ENCODE measurements at regions not wholly inside any gene's neighbourhood (a gene's known extent, or its start where the extent isn't known, plus 50 kb on each side); places are given as distances from the start of the nearest gene placed in this dataset.

GRCh38 chr15:89399238-89400115 lies 64.9 kb upstream of the POLG start:
- DNase-seq (ENCODE audit: low read depth in 2 of 2) = no peak
- peak; percentile 49 for TF ChIP-seq CTCF (IDR thresholded peaks at IDR 0.05; ENCODE audit: low read depth, low read length)
- peak overlapping the region; percentile 17 to 21 for H3K4me3 ChIP-seq (replicated peaks in 1 of 2; ENCODE audit: low read depth in 2 of 2, low read length in 2 of 2)

- TF ChIP-seq CTCF (IDR thresholded peaks at IDR 0.05; ENCODE audit: low read depth, low read length) = no peak
- no peak overlapping the region for H3K4me3 ChIP-seq (replicated peaks in 1 of 2; ENCODE audit: low read depth in 2 of 2, low read length in 2 of 2)
- no peak for DNase-seq (ENCODE audit: low read depth in 2 of 2)
Measured at GRCh38 chr15:89398896-89399237, 64.2 kb upstream of the POLG start.

GRCh38 chr15:89397653-89398023 lies 63.0 kb upstream of the POLG start:
- no peak for TF ChIP-seq CTCF (IDR thresholded peaks at IDR 0.05; ENCODE audit: low read depth, low read length)
- no peak for DNase-seq (ENCODE audit: low read depth in 2 of 2)
- H3K4me3 ChIP-seq (replicated peaks in 1 of 2; ENCODE audit: low read depth in 2 of 2, low read length in 2 of 2) = no peak overlapping the region

- H3K4me3 ChIP-seq (replicated peaks in 1 of 2; ENCODE audit: low read depth in 2 of 2, low read length in 2 of 2) = no peak overlapping the region
- DNase-seq (ENCODE audit: low read depth in 2 of 2) = no peak
- no peak for TF ChIP-seq CTCF (IDR thresholded peaks at IDR 0.05; ENCODE audit: low read depth, low read length)
Measured at GRCh38 chr15:89396723-89397652, 62.4 kb upstream of the POLG start.

- H3K4me3 ChIP-seq (replicated peaks in 1 of 2; ENCODE audit: low read depth in 2 of 2, low read length in 2 of 2) = no peak overlapping the region
Measured at GRCh38 chr15:89395996-89396395, 61.4 kb upstream of the POLG start.

GRCh38 chr15:89395461-89395871 lies 60.8 kb upstream of the POLG start:
- TF ChIP-seq CTCF (IDR thresholded peaks at IDR 0.05; ENCODE audit: low read depth, low read length) = no peak
- H3K4me3 ChIP-seq (replicated peaks in 1 of 2; ENCODE audit: low read depth in 2 of 2, low read length in 2 of 2) = no peak overlapping the region
- DNase-seq (ENCODE audit: low read depth in 2 of 2) = no peak

More at GRCh38 chr15:89395996-89396395, 61.4 kb upstream of the POLG start:
- DNase-seq (ENCODE audit: low read depth in 2 of 2) = no peak
- TF ChIP-seq CTCF (IDR thresholded peaks at IDR 0.05; ENCODE audit: low read depth, low read length) = no peak
